Neural cell (in vitro differentiated cells): ENCODE measurements at regions not wholly inside any gene's neighbourhood (a gene's known extent, or its start where the extent isn't known, plus 50 kb on each side); places are given as distances from the start of the nearest gene placed in this dataset.

Experiments
- H2AFZ ChIP-seq: fragments of 200-600, 300-800 bp; sonication (generic), shearing (Covaris generic); 2 replicates; pipeline ENCODE4 v1.6.0; 2014; ENCODE audit warnings: low read depth, mild to moderate bottlenecking, antibody characterized with exemption, low read length, moderate library complexity
- H3F3A ChIP-seq: fragments of 200-600 bp; shearing (Covaris generic); 2 replicates; pipeline ENCODE4 v1.6.1; 2016; ENCODE audit warnings: mild to moderate bottlenecking, moderate library complexity, mixed read lengths, antibody characterized with exemption, low read length; ENCODE audit not compliant: insufficient read depth, poor library complexity, severe bottlenecking
- H3K27ac ChIP-seq: fragments of 200-600, 300-800 bp; sonication (generic), shearing (Covaris generic); 2 replicates; pipeline ENCODE4 v1.5.1; 2014; ENCODE audit warnings: mild to moderate bottlenecking, low read length, moderate library complexity
- H3K27me3 ChIP-seq: fragments of 300-800, 200-600 bp; sonication (generic), shearing (Covaris generic); 2 replicates; pipeline ENCODE4 v1.6.0; 2014; ENCODE audit warnings: mild to moderate bottlenecking, low read depth, low read length, moderate library complexity; ENCODE audit not compliant: insufficient read depth
- H3K36me3 ChIP-seq: fragments of 300-800, 200-600 bp; sonication (generic), shearing (Covaris generic); 2 replicates; pipeline ENCODE4 v1.5.1; 2014; ENCODE audit warnings: mild to moderate bottlenecking, antibody characterized with exemption, low read length, moderate library complexity; ENCODE audit not compliant: insufficient read depth
- H3K4me2 ChIP-seq: fragments of 300-800, 200-600 bp; sonication (generic), shearing (Covaris generic); 2 replicates; pipeline ENCODE4 v1.6.0; 2014; ENCODE audit warnings: mild to moderate bottlenecking, low read length
- H3K4me3 ChIP-seq: fragments of 300-800, 200-600 bp; sonication (generic), shearing (Covaris generic); 2 replicates; pipeline ENCODE4 v1.5.1; 2014; ENCODE audit warnings: mild to moderate bottlenecking, low read length, moderate library complexity
- H3K79me2 ChIP-seq: fragments of 200-600 bp; shearing (Covaris generic); replicated peaks from 2 replicates; pipeline ENCODE4 v1.6.0; 2014; ENCODE audit warnings: mild to moderate bottlenecking, low read length, moderate library complexity; ENCODE audit not compliant: insufficient read depth
- H3K9ac ChIP-seq: fragments of 300-800, 200-600 bp; sonication (generic), shearing (Covaris generic); 2 replicates; pipeline ENCODE4 v1.6.1; 2016; ENCODE audit warnings: mild to moderate bottlenecking, low read length, mixed read lengths
- H3K9me2 ChIP-seq: fragments of 200-600 bp; shearing (Covaris generic); 2 replicates; pipeline ENCODE4 v1.6.1; 2016; ENCODE audit warnings: mild to moderate bottlenecking, low read length, mixed read lengths; ENCODE audit not compliant: insufficient read depth
- H3K9me3 ChIP-seq: fragments of 200-600, 300-800 bp; sonication (generic), shearing (Covaris generic); 2 replicates; pipeline ENCODE4 v1.6.1; 2016; ENCODE audit warnings: mild to moderate bottlenecking, mixed run types, low read length, moderate library complexity, mixed read lengths
- H4K20me1 ChIP-seq: fragments of 200-600 bp; shearing (Covaris generic); 2 replicates; pipeline ENCODE4 v1.6.1; 2016; ENCODE audit warnings: mild to moderate bottlenecking, mixed run types; ENCODE audit not compliant: insufficient read depth
- CTCF ChIP-seq: fragments of 450-650 bp; IDR thresholded peaks from 2 replicates; pipeline ENCODE4 v1.5.1; 2014; ENCODE audit warnings: antibody characterized with exemption, mild to moderate bottlenecking, moderate library complexity; ENCODE audit not compliant: poor library complexity, severe bottlenecking
- EP300 ChIP-seq: fragments of 450-650 bp; conservative IDR thresholded peaks from 2 replicates; pipeline ENCODE4 v1.6.1; 2014; ENCODE audit warnings: antibody characterized with exemption, mild to moderate bottlenecking, moderate library complexity; ENCODE audit not compliant: poor library complexity, severe bottlenecking
- EZH2 ChIP-seq: fragments of 200-600, 300-800 bp; shearing (Covaris generic), sonication (generic); IDR thresholded peaks from 2 replicates; pipeline ENCODE4 v1.6.1; 2014; ENCODE audit warnings: antibody characterized with exemption, low read length, borderline replicate concordance, mild to moderate bottlenecking; ENCODE audit not compliant: insufficient read depth, poor library complexity, severe bottlenecking
- MXI1 ChIP-seq: fragments of 450-650 bp; conservative IDR thresholded peaks from 2 replicates; pipeline ENCODE4 v1.6.1; 2014; ENCODE audit warnings: antibody characterized with exemption, mild to moderate bottlenecking; ENCODE audit not compliant: poor library complexity, severe bottlenecking
- POLR2AphosphoS5 ChIP-seq: IDR thresholded peaks from 2 replicates; pipeline ENCODE4 v1.6.1; 2012
- RAD21 ChIP-seq: fragments of 450-650 bp; conservative IDR thresholded peaks from 2 replicates; pipeline ENCODE4 v1.6.1; 2014; ENCODE audit warnings: antibody characterized with exemption, mild to moderate bottlenecking, moderate library complexity
- SMC3 ChIP-seq: fragments of 450-650 bp; conservative IDR thresholded peaks from 2 replicates; pipeline ENCODE4 v1.6.1; 2014; ENCODE audit warnings: antibody characterized with exemption, mild to moderate bottlenecking, moderate library complexity; ENCODE audit not compliant: poor library complexity
- TAF1 ChIP-seq: IDR thresholded peaks from 2 replicates; pipeline ENCODE4 v1.6.1; 2012; ENCODE audit warnings: low read depth
- TF ChIP-seq, protein P1 (sequence below): IDR thresholded peaks from 2 replicates; pipeline ENCODE4 v1.6.1; 2012; ENCODE audit warnings: borderline replicate concordance

DNA sequence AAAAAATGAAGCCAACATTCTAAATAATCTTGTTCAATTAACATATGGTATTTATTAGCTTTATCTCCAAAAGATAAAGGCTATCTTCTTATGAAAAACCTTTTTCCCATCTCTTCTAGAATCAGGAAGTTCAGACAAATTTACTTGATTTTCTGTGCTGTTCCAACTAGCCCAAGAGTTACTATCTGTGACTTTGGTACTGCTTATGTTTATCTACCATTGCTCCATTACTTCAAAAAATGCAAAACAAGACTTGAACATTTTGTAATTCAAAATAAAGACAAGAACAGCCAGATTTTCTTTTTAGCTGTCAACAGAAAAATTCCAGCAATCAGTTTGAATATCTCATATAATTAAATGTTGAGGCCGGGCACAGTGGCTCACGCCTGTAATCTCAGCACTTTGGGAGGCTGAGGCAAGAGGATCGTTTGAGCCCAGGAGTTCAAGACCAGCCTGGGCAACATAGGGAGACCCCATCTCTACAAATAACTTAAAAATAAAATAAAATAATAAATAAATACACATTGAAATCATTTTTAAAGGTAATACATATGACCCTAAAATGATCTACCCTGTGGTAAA, 188.5 kb downstream of the LTN1 start:
- Histone ChIP-seq H2AFZ (no peak overlapping the region), H3K36me3 (no peaks in the 10 kb centered on the region), H3K9me2 (no peaks in the 10 kb centered on the region), H3F3A (no peaks in the 10 kb centered on the region), H3K9me3 (no peaks in the 10 kb centered on the region), H3K27ac (no peak overlapping the region), H3K27me3 (no peaks in the 10 kb centered on the region), H4K20me1 (no peaks in the 10 kb centered on the region), H3K4me2 (no peak overlapping the region), H3K4me3 (no peak overlapping the region), H3K79me2 (no peaks in the 10 kb centered on the region), H3K9ac (no peak overlapping the region)
- TF ChIP-seq SMC3 (no peak), POLR2AphosphoS5 (no peak)

- Histone ChIP-seq H3K9me3 (no peaks in the 10 kb centered on the region), H3K4me2 (no peak overlapping the region), H4K20me1 (no peaks in the 10 kb centered on the region), H3K27me3 (no peaks in the 10 kb centered on the region), H3K79me2 (no peaks in the 10 kb centered on the region), H3K27ac (no peak overlapping the region), H3F3A (no peaks in the 10 kb centered on the region), H3K9me2 (no peaks in the 10 kb centered on the region), H3K4me3 (no peak overlapping the region), H3K9ac (no peak overlapping the region), H2AFZ (no peak overlapping the region), H3K36me3 (no peaks in the 10 kb centered on the region)
- TF ChIP-seq EP300, result no peak
- no peak for TF ChIP-seq SMC3
- TF ChIP-seq TAF1, result no peak
- TF ChIP-seq MXI1, result no peak
- TF ChIP-seq CTCF, result no peak
- TF ChIP-seq, protein P1, sequence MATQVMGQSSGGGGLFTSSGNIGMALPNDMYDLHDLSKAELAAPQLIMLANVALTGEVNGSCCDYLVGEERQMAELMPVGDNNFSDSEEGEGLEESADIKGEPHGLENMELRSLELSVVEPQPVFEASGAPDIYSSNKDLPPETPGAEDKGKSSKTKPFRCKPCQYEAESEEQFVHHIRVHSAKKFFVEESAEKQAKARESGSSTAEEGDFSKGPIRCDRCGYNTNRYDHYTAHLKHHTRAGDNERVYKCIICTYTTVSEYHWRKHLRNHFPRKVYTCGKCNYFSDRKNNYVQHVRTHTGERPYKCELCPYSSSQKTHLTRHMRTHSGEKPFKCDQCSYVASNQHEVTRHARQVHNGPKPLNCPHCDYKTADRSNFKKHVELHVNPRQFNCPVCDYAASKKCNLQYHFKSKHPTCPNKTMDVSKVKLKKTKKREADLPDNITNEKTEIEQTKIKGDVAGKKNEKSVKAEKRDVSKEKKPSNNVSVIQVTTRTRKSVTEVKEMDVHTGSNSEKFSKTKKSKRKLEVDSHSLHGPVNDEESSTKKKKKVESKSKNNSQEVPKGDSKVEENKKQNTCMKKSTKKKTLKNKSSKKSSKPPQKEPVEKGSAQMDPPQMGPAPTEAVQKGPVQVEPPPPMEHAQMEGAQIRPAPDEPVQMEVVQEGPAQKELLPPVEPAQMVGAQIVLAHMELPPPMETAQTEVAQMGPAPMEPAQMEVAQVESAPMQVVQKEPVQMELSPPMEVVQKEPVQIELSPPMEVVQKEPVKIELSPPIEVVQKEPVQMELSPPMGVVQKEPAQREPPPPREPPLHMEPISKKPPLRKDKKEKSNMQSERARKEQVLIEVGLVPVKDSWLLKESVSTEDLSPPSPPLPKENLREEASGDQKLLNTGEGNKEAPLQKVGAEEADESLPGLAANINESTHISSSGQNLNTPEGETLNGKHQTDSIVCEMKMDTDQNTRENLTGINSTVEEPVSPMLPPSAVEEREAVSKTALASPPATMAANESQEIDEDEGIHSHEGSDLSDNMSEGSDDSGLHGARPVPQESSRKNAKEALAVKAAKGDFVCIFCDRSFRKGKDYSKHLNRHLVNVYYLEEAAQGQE, result no peak
- TF ChIP-seq EZH2, result no peak
- no peak for TF ChIP-seq POLR2AphosphoS5
- TF ChIP-seq RAD21, result no peak
Measured at GRCh38 chr21:28801906-28802305, 190.8 kb downstream of the LTN1 start.
